ENCODE measurements at regions not wholly inside any gene's neighbourhood (a gene's known extent, or its start where the extent isn't known, plus 50 kb on each side); places are given as distances from the start of the nearest gene placed in this dataset.
"Not testable (repeated sequence)": the region's sequence is repeated elsewhere in the genome, so short reads cannot be mapped to it uniquely, and the experiment has no call there.

- no peak for FAIRE-seq
These were observed 245.0 kb upstream of the RBBP8 start for GRCh38 chr18:22687892-22688680.

GRCh38 chr18:22688877-22689496 lies 244.1 kb upstream of the RBBP8 start:
- FAIRE-seq: no peak

More at GRCh38 chr18:22687892-22688680, 245.0 kb upstream of the RBBP8 start:
- no peak for DNase-seq (ENCODE audit: extremely low spot score, insufficient read length, low read depth)

DNA sequence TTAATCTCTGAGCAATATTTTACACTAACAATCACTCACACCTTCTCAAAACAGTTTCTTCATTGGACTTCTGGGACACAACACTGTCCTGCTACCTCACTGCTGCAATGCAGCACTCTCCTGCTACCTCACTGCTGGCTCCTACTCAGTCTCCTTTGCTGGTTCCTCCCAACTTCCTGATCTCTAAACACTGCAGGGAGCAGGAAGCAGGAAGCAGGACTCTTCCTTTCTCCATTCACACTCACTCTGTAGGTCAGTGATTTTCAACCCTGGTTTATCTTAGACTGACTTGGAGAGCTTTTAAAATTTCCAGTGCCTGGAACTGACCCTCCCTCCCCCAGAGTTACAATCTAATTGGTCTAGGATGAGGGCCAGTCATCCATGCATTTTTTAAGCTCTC lies 243.4 kb upstream of the RBBP8 start:
- DNase-seq (ENCODE audit: extremely low spot score, insufficient read length, low read depth): no peak

More at GRCh38 chr18:22688877-22689496, 244.1 kb upstream of the RBBP8 start:
- DNase-seq (ENCODE audit: extremely low spot score, insufficient read length, low read depth): no peak

GRCh38 chr18:22690556-22690955 lies 242.6 kb upstream of the RBBP8 start:
- DNase-seq (ENCODE audit: extremely low spot score, insufficient read length, low read depth) (no peak), FAIRE-seq (no peak)

More for the DNA sequence above, 243.4 kb upstream of the RBBP8 start:
- FAIRE-seq: no peak

DNA sequence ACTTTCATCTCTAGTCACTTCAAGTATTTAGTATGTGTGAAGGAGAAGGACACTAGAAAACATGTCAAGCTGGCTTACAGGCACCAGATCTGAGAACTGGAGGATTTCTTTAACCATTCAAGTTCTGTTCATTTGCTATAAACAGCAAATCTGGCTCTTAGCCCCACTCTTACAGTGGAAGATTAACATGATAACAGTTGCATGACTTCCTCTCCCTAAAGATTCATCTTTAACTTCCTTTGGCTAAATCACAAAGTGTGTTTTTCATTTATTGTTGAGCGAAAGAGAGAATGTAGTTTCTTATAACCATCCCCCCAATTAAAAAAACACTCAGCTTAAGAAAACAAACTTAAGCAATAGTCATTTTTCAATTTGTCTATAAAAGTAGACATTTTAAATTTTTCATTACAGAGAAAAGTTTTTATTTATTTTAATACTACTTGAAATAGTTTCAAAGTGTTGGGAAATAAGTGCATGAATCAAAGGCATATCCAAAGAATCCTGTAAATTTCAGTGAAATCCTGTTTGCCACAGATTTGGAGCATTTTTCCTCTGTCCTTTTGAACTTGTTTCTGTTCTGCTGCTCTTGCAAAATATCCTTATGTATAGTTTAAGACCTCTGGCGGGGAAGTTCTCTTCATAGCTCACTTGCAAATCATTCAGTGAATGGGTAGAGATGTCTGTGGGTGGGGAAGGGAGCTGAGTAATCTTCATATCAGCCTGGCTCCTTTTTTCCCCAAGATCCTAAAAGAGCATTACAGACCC lies 241.0 kb upstream of the RBBP8 start:
- FAIRE-seq (no peak), DNase-seq (ENCODE audit: extremely low spot score, insufficient read length, low read depth) (no peak)

DNA sequence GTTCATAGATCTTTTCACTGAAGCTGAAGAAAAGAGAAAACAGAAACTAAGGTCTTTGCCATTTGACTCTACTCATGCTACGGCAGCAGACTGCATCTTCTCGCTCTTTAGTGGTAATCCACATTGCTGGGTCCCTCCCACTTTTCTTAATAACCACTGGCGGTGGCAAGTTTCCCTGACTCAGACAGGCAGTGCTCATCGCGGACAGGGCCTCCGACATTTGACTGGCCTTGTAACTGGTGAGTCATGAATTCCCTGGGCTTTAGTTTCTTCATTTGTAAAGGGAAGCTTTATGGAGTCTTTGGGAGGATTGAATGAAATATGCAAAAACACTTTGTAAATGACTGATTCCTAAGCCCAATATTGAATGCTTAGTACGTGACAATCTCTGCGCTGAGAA lies 238.2 kb upstream of the RBBP8 start:
- no peak for DNase-seq (ENCODE audit: extremely low spot score, insufficient read length, low read depth)
- no peak for FAIRE-seq

GRCh38 chr18:22695674-22696073 lies 237.5 kb upstream of the RBBP8 start:
- no peak for DNase-seq (ENCODE audit: extremely low spot score, insufficient read length, low read depth)
- FAIRE-seq: no peak

DNA sequence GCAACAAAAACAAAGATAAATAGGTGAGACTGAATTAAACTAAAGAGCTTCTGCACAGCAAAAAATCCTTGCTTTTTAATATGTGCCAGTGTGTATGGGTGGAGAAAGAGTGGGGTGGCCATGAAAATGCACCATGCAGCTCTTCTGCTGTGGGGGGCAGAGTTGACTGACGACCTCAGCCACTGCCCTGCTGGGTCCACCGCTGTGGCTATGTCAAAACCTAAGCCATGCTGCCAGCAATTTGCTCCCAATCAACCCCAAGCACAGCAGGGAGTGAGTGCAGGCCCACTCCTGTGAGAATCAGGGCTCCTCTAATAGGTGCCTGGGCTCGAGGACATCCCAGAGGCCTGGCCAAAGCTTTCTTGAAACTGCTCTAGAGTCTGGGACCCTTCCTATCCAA lies 235.6 kb upstream of the RBBP8 start:
- DNase-seq (ENCODE audit: extremely low spot score, insufficient read length, low read depth) (no peak), FAIRE-seq (no peak)

- FAIRE-seq (no peak), DNase-seq (ENCODE audit: extremely low spot score, insufficient read length, low read depth) (no peak)
These were observed 234.4 kb upstream of the RBBP8 start for GRCh38 chr18:22698711-22699110.

GRCh38 chr18:22699629-22700028 lies 233.5 kb upstream of the RBBP8 start:
- no peak for FAIRE-seq
- DNase-seq (ENCODE audit: extremely low spot score, insufficient read length, low read depth): no peak

DNA sequence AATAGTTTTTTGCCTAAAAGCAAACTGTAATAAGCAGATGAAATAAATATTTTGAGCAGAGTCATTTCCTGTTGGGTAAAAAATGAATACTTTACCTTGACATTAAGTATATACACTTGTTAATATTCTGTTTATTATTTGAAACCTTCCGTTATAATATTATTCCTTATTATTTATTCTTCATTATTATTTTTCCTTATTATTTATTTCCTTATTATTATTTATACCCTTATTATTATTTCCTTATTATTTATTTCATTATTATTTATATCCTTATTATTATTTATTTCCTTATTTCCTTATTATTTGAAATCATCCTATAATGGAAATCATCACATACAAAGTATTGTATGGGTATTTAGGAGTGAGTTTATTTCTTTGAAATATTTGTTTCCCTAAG lies 232.2 kb upstream of the RBBP8 start:
- DNase-seq (ENCODE audit: extremely low spot score, insufficient read length, low read depth) (no peak), FAIRE-seq (no peak)

- no peak for DNase-seq (ENCODE audit: extremely low spot score, insufficient read length, low read depth)
- no peak for FAIRE-seq
These were observed 231.8 kb upstream of the RBBP8 start for GRCh38 chr18:22701326-22701725.

DNA sequence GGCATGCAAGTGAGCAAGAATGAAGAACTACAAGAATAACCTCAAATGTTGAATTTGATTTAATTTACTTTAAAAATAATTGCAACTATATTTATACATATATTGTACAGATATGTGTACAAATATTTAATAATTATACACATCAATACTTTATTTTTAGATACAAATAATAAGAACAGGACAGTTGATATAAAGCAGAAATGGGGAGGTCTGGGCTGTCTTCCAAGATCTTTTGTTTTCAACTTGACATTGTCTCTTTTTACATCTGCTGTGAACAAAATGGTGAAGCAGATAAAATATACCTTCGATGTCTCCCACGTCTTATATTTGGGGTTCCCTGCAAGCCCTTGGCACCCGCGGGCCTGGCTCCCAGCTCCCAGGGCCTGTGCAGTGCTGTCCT lies 231.3 kb upstream of the RBBP8 start:
- no peak for FAIRE-seq

GRCh38 chr18:22702806-22703205 lies 230.3 kb upstream of the RBBP8 start:
- no peak for DNase-seq (ENCODE audit: extremely low spot score, insufficient read length, low read depth)
- FAIRE-seq: no peak

More for the DNA sequence above, 231.3 kb upstream of the RBBP8 start:
- no peak for DNase-seq (ENCODE audit: extremely low spot score, insufficient read length, low read depth)

- DNase-seq (ENCODE audit: extremely low spot score, insufficient read length, low read depth) (peak; percentile 18), FAIRE-seq (peak; percentile 69)
These were observed 229.1 kb upstream of the RBBP8 start for GRCh38 chr18:22703883-22704585.

DNA sequence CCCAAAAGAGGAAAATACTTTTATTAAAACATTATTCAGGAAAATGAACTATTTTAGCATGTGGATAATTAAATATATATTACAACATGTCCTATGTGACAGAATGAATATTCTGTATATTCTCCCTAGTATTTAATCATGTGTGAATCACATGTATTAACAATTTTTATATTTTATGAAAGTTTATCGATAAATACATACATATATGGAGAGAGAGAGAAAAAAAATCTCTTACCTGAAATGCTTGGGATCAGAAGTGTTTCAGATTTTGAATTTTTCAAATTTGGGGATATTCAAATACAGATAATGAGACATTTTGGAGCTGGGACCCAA lies 228.6 kb upstream of the RBBP8 start:
- DNase-seq (ENCODE audit: extremely low spot score, insufficient read length, low read depth) (no peak), FAIRE-seq (no peak)

DNA sequence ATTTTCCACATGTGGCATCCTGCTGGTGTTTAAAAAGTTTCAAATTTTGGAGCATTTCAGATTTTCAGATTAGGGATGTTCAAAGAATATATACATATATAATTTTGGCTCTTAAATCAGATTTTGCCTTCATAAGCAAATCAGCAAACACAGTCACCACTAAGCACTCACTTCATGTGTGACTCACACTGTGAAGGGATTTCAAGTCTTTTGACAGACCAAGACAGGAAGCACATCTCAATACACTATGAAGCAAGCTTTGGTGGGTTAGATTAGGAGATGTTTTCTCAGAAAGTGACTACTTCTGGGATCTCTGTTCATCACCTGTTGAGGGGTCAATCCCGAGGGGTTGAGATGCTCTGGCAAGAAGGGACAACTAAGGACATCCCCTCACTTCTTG lies 227.8 kb upstream of the RBBP8 start:
- no peak for FAIRE-seq
- no peak for DNase-seq (ENCODE audit: extremely low spot score, insufficient read length, low read depth)

DNA sequence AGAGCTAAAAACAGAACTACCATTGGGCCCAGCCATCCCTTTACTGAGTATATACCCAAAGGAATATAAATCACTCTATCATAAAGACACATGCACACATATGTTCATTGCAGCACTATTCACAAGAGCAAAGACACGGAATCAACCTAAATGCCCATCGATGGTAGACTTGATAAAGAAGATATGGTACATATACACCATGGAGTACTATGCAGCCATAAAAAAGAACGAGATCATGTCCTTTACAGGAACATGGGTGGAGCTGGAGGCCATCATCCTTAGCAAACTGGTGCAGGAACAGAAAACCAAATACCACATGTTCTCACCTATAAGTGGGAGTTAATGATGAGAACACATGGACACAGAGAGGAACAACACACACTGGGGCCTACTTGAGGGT lies 227.1 kb upstream of the RBBP8 start:
- not testable (repeated sequence) for DNase-seq (ENCODE audit: extremely low spot score, insufficient read length, low read depth); FAIRE-seq

DNA sequence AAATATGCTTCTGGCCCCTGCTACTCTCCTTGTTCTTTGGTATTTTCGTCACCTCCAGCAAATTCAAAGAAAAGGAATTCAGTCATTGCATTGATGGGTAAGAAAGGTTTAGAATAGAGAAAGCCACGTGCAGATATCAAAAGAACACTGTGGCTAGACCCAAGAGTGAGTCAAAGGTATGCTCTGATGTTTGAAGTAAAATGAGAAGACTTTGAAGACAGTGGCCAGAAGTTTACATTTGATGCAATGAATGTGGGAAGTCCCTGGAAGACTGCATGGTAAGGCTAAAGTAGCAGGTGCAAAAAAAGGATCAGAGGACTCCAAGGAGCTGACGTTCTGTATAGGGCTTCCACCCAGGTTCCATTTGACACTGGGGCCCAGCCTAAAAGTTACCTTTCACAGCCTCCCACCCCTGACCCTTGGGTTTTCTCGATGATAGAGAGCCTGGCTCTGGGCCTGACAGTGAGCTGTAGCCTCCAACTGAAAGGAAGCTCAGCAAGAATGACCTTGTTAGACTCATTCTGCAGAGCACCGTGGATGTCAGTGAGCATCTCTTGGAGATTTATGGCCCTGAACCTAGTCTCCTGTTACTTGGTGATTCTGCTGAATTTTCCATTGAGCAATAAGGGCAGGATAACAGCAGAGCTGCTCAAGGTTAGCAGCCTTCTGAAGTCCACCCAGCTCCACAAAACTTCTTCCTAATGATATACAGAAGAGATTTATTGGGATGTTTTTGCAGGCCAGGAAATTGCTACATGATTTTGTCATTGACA lies 223.7 kb upstream of the RBBP8 start:
- DNase-seq (ENCODE audit: extremely low spot score, insufficient read length, low read depth): no peak
- no peak for FAIRE-seq

Data from GM18507 (cell line).